ENCODE measurements at regions not wholly inside any gene's neighbourhood (a gene's known extent, or its start where the extent isn't known, plus 50 kb on each side); places are given as distances from the start of the nearest gene placed in this dataset.

GRCh38 chr2:9060819-9061218, 57.3 kb upstream of the MBOAT2 start:
- DNase-seq, result no peak
- H3K36me3 ChIP-seq (replicated peaks; ENCODE audit: control insufficient read depth, insufficient read depth, low read length), result no peaks in the 10 kb centered on the region
- H3K4me3 ChIP-seq (ENCODE audit: insufficient read depth, low read depth, low read length), result no peak overlapping the region
- H3K27me3 ChIP-seq (ENCODE audit: control insufficient read depth, insufficient read depth, low read length), result no peaks in the 10 kb centered on the region

GRCh38 chr2:9057939-9058761, 54.7 kb upstream of the MBOAT2 start:
- H3K36me3 ChIP-seq (replicated peaks; ENCODE audit: control insufficient read depth, insufficient read depth, low read length), result no peaks in the 10 kb centered on the region
- no peak overlapping the region for H3K4me3 ChIP-seq (ENCODE audit: insufficient read depth, low read depth, low read length)
- no peak for DNase-seq
- H3K27me3 ChIP-seq (ENCODE audit: control insufficient read depth, insufficient read depth, low read length), result no peaks in the 10 kb centered on the region

GRCh38 chr2:9055471-9055870, 52.0 kb upstream of the MBOAT2 start:
- Histone ChIP-seq H3K27me3 (ENCODE audit: control insufficient read depth, insufficient read depth, low read length) (no peaks in the 10 kb centered on the region), H3K36me3 (replicated peaks; ENCODE audit: control insufficient read depth, insufficient read depth, low read length) (no peaks in the 10 kb centered on the region), H3K4me3 (ENCODE audit: insufficient read depth, low read depth, low read length) (no peak overlapping the region)
- no peak for DNase-seq

- DNase-seq, result no peak
- H3K4me3 ChIP-seq (ENCODE audit: insufficient read depth, low read depth, low read length), result no peak overlapping the region
- H3K27me3 ChIP-seq (ENCODE audit: control insufficient read depth, insufficient read depth, low read length), result no peaks in the 10 kb centered on the region
- no peaks in the 10 kb centered on the region for H3K36me3 ChIP-seq (replicated peaks; ENCODE audit: control insufficient read depth, insufficient read depth, low read length)
These were observed 50.0 kb upstream of the MBOAT2 start for GRCh38 chr2:9053534-9053931.

Measured in H7 (cell line).